GM18867 (cell line): ENCODE measurements at regions not wholly inside any gene's neighbourhood (a gene's known extent, or its start where the extent isn't known, plus 50 kb on each side); places are given as distances from the start of the nearest gene placed in this dataset.

Experiments
- ATAC-seq: cut with Tn5 transposase; IDR thresholded peaks from one replicate; pipeline ENCODE4 v1.9.1; 2021; ENCODE audit warnings: mild to moderate bottlenecking, moderate library complexity; ENCODE audit not compliant: unreplicated experiment

- no peak for ATAC-seq
These were observed 99.3 kb upstream of the BCOR start for GRCh38 chrX:40197071-40197470.

GRCh38 chrX:40195368-40195767 lies 97.6 kb upstream of the BCOR start:
- ATAC-seq = no peak

GRCh38 chrX:40192196-40192595 lies 94.4 kb upstream of the BCOR start:
- ATAC-seq = no peak

DNA sequence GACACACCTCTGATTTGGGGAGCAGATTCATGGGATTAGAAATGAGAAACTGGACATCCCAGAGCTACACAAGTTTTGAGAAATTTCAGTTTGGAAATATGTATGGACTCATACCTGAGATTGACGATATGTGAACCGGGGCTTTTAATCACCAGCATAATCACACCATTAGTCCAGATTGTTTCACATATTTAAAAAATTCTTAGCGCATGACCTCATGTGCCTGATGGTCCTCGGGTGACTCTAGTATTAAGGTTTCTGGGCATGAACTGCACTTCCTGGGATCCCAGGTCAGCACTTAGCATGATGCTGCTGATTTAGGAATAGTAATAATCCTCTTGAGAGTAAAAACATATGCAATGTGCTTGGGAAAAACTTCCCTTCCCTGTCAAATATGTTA lies 91.9 kb upstream of the BCOR start:
- no peak for ATAC-seq

DNA sequence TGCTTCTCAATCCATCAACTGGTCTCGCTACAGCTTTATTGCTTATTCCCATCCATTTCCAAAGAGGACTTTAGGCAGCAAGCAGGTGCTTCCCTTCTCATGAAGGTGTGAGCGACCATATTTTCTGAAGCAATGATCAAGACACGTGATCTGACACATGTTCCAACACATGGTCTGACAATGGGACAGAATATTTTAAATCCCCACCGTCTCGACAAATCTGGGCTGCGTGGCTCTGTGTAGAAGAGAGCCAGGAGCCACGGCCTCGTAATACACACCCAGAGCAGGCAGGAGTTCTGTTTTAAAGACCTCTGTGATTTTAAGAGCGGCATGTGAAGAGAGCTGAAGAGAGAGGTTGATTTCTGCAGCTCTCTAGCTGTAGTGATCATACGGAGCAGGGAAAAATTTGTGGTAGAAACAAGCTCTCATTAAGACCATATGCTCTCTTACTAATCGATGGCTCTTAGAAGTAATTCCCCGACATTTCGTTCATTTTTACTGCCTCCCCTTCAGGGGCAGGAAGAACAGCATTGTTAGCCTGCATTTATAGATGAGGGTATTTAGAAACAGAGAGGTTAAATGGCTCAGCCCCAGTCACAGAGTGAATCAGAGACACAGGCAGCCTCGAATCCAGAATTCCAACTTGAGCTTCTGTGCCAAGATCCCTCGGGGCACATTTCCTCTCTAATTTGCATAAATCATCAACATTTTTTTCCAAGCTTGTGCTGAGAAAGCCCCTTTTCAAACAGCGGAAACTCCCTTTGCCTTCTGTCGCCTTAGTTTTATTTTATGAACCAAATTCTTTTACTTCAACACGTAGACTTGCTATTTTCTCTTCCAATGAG lies 91.0 kb upstream of the BCOR start:
- no peak for ATAC-seq

DNA sequence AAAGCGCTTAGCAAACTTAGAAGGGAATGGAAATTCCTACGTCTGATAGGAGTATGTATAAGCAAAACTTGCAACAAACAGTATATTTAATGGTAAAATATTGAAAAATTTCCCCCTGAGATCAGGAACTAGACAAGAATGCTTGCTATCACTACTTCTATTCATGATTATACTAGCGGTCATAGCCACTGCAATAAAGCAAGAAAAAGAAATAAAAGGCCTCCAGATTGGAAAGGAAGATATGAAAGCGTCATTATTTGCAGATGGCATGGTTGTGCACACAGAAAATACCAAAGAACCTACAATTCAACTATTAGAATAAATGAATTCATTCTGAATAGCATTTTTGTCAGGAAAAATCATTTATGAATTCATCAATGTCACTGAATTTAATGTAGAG lies 87.2 kb upstream of the BCOR start:
- ATAC-seq = no peak

GRCh38 chrX:40182615-40183014 lies 84.9 kb upstream of the BCOR start:
- no peak for ATAC-seq

GRCh38 chrX:40182095-40182494 lies 84.3 kb upstream of the BCOR start:
- no peak for ATAC-seq

DNA sequence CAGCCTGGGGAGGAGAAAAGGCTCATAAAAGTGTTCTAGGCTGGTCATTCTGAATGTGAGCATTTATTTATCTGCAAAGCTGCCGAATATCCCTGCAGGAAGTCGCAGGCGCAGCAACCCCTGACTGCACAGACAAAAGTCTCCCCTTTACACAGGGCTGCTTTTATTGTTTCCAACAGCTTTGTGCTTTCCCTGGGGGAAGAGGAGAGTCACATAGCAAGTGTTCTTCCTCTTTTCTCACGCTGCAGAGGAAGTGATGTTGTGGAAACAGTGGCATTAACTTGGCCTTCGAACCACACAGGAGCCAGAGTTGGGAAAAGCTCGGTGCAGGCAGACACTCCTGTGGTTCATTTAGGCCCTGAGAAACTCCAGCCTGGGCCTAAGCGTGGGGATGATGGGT lies 81.5 kb upstream of the BCOR start:
- ATAC-seq = no peak

- no peak for ATAC-seq
These were observed 80.4 kb upstream of the BCOR start for GRCh38 chrX:40177942-40178715.

DNA sequence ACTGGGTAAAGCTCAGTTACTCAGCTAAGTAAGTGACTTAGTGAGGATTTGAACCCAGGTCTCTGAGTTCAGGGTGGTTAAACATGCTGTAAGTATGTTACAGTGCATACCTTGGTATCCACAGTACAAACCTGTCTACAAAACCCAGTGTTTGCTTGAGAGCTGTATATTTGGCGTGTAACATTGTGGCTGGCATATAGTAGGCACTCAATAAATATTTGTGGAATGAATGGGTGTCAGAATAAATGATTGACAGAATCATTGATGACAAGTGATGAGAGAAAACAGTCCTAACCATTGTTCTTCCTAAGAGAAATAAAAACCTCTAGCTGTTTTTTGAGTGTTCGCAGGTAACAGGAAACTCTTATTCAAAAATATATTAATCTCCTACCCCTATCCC lies 79.7 kb upstream of the BCOR start:
- ATAC-seq = no peak

DNA sequence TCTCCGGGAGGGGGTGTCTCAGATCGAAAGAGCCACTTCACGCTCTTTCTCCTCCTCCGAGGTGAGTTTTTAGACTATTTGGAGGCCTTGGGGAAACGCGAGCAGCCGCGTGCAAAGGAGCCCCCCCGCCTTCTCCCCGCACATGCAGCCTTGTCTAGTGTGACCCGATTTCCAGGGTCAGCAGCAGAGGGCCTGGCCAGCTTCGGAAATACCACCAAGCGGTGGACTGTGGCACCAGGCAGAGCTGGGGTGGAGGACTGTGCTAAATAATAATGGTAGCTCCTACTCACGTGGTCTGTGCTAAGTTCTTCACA lies 79.3 kb upstream of the BCOR start:
- ATAC-seq = no peak

GRCh38 chrX:40176351-40177116 lies 78.8 kb upstream of the BCOR start:
- peak; percentile 30 for ATAC-seq

DNA sequence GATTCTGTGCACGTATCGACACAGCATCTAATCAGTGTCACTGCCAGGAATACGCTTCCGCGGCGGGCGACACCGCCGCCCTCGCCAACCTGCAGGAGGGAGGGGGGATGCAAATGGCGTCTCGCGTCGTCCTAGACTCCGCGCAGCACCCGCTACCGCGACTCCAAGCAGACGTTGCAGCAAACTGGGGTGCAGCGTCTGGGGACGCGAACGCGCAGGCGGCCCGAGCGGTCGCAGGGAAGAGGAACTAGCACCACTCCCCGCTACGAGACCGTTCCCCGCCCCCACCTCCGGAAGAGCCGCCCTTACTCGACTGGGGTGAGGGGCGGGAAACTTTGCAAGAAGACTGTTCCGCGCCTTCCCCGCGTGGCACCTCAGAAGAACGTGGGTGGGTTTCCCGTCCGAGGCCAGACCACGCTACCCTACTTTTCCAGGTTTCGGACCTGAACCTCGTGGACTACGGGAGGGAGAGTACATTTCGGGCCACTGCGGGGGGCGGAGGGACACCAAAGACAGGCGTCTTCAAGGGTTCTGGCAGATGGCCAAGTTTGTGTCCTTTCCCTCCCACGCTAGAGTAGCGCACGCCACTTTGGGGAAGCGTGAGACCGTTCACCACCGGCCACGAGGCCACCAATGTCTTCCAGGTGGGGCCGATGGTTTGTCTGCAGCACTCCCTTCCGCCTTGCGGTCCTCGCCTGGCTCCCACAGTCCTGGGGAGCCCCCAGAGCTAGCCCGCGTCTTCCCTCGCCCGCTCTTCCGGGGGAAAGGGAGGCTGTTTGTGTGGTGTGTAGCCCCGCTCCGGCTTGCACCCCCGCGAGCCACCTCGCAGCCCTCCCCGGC lies 78.0 kb upstream of the BCOR start:
- peak; percentile 46 for ATAC-seq

GRCh38 chrX:40174854-40175510 lies 77.2 kb upstream of the BCOR start:
- peak; percentile 22 for ATAC-seq

DNA sequence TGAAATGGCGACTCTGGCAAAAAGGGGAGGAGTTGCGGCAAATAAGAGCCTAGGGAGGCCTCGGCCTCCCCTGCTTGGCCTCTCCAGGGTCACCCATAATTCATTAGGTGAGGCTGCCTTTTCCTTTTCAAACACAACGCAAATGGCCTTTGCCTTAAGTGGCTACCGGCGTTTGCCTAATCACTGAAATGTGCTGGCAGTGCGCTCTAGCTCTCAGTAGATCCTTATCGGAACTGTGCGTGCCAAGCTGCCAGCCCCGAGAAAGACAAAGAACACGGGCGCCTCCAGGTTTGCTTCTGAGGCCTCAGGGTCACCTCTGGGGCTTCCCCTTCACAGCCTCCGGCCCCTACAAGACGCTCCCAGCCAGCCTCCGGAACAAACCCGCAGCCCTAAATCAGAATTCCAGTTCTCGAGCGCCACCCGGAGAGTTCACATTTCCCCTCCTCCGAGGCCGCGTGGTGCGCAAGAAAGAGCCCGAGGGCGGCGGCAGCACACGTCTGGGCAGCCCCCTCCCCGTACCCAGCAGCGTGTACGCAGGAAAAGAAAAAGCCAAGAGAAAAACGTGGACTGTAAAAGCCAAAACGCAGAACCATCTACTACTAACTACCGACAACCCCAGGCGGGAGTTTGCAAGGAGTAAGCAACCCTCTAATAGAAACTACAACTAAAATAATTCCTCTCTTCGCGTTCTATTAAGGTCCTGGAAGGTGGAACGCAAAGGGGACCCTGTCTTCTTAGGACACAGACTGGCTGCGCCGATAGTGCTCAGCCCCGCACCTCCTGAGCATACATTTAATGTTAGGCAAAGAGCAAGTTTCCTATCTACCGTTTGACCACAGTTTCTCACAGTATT lies 76.5 kb upstream of the BCOR start:
- no peak for ATAC-seq

DNA sequence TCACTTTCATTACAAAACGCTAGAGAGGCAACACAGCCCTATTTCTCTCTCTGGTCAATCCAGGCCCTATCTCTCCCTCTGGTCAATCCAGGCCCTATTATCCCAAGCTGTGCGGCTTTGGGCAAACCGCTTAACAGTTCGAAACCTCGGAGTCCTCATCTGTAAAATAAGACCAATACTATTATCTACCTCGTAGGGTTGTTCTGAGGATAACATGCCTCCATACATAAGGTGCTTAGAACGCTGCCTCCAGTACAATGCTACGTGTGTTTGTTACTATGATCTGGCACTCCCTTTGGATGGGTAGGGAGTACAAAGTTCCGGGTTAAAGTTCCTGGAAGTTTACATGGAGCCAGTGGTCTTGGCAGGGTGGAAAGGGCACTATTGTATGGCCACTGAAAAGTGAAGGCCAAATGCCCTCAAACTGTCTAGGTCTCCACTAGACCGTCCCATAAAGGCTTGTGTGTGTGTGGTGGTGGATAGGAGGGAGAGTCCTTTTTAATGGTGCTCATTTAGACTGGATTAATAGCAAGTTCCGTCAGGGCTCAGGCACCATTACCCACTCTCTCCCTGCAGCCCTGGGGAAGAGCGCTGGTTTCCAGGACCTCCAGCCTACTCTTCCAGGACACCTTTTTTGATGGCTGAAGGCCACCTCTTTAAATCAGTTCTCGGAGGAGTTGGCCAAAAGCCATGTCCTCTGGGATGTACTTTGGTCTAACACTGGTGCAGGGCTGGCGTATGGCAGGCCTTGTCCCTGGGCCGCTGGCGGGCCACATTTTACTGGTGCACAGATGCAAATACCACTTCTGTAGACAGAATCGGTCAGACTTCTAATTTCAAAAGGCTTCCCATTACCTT lies 75.6 kb upstream of the BCOR start:
- no peak for ATAC-seq

- no peak for ATAC-seq
These were observed 74.8 kb upstream of the BCOR start for GRCh38 chrX:40172401-40173142.
